Right ventricle myocardium superior (tissue), 1 donor: ENCODE measurements at regions not wholly inside any gene's neighbourhood (a gene's known extent, or its start where the extent isn't known, plus 50 kb on each side); places are given as distances from the start of the nearest gene placed in this dataset.

ENCODE experiments used
- ATAC-seq: fragments of 200-7000 bp; cut with Tn5 transposase; one replicate; pipeline ENCODE4 v1.9.1; 2020; ENCODE audit warnings: mild to moderate bottlenecking; ENCODE audit not compliant: poor library complexity
- DNase-seq: peaks from one replicate; pipeline ENCODE4 v3.0.0-alpha.2; 2020
- intact Hi-C: fragments of 100-400 bp; cut with DNase I; formaldehyde crosslinking; loops from one replicate; pipeline ENCODE4 v1.11.2; 2022
- donor health status: DM: no; HTN: yes; CAD: no; lungs with severe emphysema.

DNA sequence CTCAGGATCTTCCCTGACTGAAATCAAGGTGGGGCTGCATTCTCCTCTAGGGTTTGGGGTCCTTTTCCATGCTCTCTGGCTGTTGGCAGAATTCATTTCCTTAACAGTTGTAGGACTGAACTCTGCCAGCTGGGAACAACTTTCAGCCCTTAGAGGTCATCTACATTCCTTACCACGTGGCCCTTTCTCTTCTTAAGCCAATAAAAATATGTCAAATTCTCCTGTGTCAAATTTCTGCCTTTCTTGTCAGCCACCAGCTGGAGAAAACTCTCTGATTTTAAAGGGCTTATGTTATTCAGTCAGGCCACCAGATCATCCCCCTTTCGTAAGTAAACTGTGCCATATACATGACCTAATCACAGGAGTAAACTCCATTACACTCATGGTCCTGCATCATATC, 95.3 kb upstream of the IL6 start:
- intact Hi-C loops = no loop called here
- no peak for DNase-seq
- no peak for ATAC-seq

DNA sequence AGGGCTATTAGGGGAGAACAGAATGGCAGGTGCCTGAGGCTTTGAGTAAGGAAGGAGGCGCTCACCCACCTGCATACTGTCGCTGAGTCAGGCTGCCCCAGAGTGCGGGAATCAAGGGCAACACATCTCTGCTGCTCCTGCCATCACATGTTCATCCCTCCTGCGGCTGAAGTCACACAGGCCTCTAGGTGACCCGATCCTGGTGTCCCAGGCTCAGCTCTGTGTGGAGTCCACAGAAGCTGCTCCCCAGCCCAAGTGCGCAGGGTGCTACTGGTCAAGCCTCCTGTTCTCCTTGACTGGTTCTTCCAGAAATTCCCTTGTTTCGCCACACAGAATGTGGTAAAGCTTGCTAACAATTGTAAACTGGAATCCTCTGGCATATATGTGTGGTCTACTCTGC, 96.9 kb upstream of the IL6 start:
- DNase-seq = no peak
- intact Hi-C loops = no loop called here
- ATAC-seq = no peak

DNA sequence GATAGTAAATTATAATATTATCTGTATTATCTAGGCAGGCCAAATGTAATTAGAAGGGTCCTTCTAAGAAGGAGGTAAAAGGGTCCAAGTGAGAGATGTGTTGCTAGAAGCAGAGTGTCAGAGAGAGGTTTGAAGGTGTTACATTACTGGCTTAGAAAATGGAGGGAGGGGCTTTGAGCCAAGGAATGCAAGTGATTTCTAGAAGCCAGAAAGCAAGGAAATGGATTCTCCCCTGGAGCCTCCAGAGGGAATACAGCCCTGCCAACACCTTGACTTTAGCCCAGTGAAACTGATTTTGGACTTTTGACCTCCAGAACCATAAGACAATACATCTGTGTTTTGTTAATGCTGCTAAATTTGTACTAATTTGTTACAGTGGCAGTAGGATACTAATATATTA, 97.9 kb upstream of the IL6 start:
- intact Hi-C loops = no loop called here
- ATAC-seq (no peak), DNase-seq (no peak)

DNA sequence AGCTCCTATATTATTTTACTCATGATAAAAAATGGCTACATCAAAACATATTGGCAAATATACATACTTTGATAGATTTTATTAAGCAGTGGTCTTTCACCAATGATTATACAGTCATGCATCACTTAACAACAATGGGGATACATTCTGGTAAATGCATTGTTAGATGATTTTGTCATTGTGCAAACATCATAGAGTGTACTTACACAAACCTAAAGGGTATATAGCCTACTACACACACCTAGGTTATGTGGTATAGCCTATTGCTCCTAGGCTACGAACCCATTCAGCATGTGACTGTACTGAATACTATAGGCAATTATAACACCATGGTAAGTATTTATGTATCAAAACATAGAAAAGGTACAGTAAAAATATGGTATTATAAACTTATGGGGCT, 98.9 kb upstream of the IL6 start:
- ATAC-seq = no peak
- DNase-seq = no peak
- intact Hi-C loops = no loop called here

DNA sequence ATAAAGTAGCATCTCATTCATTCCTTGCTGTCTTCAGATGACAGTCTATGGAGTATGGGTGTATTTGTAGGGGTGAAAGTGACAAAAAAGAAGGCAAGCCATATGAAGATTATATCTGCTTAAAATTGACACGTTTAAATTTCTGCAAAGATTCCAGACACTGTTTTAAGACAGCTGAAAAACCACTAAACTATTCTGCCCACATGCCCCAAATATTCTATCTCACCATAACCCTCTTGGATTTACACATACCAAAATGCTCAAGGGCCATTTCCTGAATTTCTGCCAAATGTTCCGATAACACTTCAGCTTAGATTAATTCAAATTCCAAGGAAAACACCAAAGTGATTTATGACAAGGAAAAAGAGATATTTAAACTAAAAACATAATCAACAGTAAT, 99.9 kb upstream of the IL6 start:
- intact Hi-C loops = no loop called here
- DNase-seq (no peak), ATAC-seq (no peak)

DNA sequence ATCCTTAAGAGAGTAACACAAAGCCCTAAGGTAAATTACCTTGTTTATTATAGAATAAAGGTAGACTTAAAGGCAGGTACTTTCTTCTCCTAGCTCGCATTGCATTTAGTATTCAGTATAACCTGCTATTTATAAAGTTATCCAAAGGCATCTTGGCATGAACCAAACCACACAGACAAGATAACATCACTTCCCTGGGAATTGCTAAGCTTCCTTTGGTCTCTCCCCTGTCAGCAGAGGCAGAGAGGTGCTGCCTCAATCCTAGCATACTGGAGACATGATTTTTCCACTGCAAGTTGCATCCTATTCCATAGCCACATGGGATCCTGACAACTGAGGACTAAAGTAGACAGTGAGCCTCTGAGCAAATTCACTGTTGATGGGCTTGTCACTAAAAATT, 101.7 kb upstream of the IL6 start:
- intact Hi-C loops = no loop called here
- ATAC-seq (no peak), DNase-seq (no peak)

DNA sequence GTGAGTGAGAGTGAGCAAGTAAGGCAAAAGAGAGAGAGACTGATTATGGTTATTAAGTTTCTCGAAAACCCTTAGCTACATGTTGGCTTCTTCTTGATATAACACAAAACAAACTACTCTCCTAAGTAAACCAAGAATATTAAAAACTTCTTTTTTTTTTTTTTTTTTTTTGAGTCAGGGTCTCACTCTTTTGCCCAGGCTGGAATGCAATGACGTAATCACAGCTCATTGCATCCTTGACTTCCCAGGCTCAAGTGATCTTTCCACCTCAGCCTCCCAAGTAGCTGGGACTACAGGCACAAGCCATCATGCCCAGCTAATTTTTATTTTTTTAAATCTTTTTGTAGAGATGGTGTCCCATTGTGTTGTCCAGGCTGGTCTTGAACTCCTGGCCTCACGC, 102.2 kb upstream of the IL6 start:
- intact Hi-C loops = no loop called here
- DNase-seq = no peak
- ATAC-seq = no peak

DNA sequence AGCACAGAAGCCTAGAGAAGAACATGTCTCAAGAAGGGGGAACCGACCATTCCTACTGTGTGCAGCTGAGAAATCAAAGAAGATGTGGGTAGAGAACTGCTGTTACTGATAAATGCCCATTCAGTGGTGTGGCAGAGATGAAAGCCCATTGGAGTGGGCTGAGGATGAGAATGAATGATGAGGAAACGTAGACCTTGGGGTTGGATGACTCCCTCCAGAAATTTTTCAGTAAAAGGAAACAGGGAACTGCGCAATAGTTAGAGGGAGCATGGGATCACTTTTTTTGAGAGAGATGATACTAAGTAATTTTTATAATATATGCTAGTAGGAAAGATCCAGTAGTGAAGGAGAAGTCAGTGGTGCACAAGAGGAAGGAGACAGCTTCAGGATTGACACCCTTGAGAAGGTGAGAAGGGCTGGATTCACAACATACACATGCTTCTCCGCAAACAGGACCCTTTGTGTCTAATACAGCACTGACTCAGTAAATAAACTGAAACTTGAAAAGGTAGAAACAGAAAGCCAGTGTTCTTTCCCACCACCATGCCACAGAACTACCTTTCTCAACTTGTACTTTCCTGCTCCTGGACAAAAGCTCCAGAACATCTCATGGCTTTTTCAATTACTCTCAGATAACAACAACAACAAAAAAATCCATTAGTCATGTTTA, 104.7 kb upstream of the IL6 start:
- no peak for DNase-seq
- intact Hi-C loops = no loop called here
- no peak for ATAC-seq

DNA sequence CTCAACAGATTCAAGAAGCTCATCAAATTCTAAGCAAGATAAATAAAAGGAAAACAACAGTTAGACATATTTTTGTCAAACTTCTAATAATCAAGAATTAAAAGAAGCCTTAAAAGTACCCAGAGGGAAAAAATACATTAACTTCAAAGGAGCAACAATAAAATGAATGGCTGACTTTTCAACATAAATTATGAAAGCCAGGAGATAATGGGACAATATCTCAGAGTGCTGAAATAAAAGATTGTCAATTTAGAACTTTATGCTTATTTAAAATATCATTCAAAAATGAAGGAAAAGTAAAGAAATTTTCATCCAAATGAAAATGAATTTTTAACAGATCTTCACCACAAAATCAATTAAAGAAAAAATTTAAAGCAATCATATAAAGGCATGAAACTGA, 108.5 kb upstream of the IL6 start:
- DNase-seq (no peak), ATAC-seq (no peak)
- intact Hi-C loops = no loop called here

DNA sequence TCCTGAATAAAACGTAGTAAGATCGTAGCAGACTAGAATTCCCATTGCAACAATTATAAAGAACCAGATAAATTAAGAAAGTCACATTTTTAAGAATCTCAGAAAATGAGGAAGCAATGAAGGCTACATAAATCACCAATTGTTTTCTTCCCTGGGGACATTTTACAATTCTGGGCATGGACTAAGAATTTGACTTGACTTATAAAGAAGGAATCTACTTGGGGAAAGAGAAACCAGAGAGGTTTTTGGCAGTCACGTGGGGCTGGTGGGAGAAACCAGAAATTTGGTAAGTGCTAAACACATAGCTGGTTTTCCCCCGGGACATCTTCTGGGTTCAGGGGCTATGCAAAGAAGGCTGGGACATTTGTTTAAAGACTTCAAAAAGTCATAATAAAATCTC, 109.8 kb upstream of the IL6 start:
- intact Hi-C loops = no loop called here
- DNase-seq (no peak), ATAC-seq (no peak)

DNA sequence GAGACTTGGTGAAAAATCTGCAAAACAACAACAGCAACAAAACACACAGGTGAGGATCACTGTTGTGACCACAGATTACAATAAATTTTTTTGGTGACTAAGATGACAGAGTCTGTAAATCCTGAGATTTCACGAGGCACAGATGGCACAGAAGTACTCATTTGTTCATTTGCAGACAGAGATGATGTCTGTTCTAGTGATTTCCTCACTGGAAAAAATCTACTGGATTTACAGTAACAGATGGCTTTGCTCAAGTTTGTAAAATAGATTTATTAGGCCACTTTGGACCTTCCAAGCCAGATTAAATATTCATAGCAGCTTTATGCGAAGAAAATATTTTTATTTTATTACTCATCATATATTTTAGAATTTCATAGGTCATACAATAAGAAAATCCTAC, 113.5 kb upstream of the IL6 start:
- intact Hi-C loops = no loop called here
- DNase-seq (no peak), ATAC-seq (no peak)

DNA sequence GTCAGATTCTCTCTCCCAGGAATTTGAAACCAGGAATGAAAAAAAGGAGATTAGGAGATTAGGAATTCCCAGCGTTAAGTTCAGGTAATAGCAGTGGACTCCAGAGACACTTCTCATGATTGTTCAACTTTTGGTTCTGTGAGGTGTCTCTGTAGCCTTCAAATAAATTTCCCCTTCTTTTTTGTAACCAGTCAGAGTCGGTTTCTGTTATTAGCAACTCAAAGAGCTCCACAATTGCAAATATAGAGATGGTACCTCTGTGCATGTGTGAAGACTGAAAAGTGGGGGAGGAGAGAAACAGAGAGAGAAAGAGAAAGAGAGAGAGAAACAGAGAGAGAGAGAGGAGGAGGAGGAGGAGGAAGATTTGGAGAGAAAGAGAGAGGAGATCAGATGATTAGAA, 112.8 kb upstream of the STEAP1B start:
- no peak for DNase-seq
- no peak for ATAC-seq
- intact Hi-C loops = no loop called here

DNA sequence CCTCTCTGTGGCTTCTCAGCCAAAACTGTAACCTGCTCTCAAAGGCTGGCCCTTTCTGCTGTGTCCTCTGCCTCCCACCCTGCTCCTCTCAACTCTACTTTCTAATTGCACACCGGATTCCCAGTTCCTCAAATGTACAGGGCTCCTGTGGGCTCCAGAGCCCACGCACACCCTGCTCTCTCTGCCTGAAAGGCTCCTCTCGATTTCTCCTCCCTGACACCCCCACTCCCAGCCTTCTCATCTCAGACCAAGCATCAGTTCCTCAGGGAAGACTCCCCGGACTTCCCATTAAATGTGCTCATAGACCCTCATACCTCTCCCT, 111.7 kb upstream of the STEAP1B start:
- ATAC-seq = no peak
- DNase-seq = no peak

DNA sequence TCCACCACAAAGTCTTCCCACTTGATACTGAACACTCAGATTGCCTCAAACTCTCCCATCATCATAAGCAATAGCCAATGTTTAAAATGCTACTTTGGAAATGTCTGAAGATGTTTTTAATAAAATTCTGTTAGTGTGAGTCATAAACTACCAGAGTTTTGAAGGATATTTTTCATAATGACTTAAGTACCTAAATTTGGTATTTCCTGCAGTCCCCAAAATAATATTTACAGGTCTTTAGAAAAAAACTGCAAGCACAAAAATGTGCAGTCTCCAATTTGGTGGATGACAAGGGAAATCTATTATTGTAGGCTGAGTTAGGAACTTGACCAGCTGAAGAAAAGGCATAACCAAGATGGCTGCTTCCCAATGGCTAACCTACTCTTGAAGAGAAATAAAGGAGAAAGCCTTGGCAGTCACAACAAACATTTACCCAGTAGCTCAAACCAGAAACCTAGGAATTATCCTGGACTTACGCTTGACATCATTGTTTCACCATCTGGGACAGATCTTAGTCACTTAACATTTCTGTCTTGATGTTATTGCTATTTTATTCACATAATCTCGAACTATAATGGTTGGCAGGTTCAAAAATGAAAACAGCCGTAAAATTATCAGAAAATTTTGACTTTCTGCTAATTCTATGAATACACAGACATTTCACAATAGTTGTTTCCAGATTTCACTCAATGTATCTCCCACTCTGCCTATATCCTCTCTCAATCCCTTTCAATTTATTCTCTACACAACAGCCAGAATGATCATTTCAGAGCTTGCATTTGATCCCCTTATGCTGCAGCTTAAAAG, 111.2 kb upstream of the STEAP1B start:
- intact Hi-C loops = no loop called here
- ATAC-seq (no peak), DNase-seq (no peak)

More for the DNA sequence above, 111.7 kb upstream of the STEAP1B start:
- intact Hi-C loops = no loop called here

DNA sequence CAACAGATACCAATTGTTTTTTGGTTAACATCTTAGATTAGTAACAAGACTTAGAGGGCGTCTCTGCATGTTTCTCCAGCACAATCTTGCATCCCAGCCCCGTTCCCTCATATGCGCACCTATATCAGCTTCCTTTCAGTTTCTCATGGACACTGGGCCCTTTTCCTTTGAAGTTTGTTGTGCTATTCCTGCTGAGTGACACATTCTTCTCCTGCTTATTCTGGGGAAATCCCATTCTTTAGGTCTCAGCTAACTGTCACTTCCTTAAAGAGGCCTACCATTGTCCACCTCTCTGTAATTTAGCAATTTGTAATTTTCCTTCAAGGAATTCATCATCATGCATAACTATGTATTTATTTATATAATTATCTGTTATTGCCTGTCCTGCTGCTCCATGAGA, 110.3 kb upstream of the STEAP1B start:
- no peak for DNase-seq
- ATAC-seq = no peak
- intact Hi-C loops = no loop called here

DNA sequence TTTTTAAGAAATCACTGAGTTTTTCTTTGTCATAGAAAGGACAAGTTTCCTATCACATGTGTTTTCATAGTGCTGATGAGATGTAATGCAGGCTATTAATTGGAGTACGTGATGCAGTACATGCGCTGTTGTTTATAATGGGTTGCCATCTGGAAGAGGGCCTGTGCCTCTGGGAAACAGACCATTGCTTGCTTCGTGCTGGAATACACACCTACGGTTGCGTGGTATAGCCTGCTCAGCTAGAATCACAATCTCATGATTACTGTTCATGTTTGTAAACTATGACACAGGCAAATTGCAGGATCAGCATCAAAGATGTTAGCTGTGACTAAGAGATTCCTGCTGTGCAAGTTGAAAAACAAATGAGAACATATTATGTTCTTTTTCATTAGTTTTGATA, 107.2 kb upstream of the STEAP1B start:
- intact Hi-C loops = no loop called here
- ATAC-seq (no peak), DNase-seq (no peak)

DNA sequence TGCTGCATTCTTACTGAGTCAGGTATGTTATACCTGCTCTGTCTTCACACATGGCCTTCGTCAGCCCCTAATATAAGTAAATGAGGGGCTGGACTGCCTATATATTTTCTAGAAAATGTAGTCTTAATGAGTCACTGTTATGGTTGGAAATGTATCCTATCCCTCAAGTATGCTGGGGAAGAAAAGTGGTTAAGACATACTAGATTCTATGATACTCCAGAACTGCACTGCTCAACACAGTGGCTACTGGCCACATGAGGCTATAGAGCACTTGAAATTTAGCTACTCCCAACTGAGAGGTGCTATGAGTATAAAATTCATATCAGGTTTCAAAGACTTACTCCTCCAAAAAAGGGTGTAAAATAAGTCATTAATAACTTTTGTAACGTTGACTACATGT, 104.3 kb upstream of the STEAP1B start:
- ATAC-seq (no peak), DNase-seq (no peak)
- intact Hi-C loops = no loop called here

DNA sequence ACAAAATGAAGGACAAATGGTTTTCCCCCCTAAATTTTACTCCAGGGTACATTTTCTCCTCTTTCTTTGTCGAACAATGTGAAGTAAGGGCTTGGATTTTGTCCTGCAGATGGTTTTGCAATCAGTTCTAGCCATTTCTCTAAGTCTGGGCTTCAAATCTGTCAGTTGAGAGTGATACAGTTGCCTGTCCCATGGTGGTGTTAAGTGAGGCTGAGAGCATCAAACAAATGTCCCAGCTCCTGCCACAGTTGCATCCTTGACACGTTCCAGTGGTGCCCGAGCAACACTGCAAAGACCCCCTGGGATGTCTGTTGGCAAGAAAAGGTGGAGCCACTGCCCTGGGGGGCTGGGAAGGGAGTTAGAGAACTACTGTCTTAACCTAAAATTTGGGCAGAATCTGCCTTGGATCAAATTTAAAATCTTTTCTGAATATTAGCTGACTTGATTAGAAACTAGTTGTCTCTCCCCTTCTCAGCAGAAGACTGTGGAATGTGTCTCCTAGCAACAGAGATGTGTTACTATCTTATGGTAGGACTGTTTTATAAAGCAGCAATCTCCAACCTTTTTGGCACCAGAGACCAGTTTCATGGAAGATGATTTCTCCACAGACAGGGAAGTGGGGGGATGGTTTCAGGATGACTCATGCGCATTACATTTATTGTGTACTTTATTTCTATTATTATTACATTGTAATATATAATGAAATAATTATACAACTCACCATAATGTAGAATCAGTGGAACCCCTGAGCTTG, 102.0 kb upstream of the STEAP1B start:
- no peak for ATAC-seq
- intact Hi-C loops = no loop called here
- DNase-seq = no peak

DNA sequence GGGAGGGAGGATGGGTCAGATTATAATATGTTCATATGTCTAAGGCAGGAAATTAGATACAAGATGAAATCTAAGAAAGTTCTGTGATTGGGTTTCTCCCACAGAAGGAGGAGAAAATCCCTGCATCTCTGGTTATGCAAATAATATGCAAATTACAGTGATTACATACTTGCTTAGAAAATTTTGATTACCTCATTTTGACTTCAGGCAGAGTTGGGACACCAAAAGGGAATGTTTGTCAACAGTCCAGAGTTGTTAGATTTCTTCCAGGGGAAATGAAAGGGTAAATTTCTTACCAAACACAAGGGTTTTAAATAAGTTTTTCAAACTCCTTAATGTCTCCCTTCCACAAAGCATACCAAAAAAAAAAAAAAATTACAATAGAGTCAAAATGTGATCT, 101.4 kb upstream of the STEAP1B start:
- intact Hi-C loops = no loop called here
- DNase-seq = no peak
- ATAC-seq = no peak

DNA sequence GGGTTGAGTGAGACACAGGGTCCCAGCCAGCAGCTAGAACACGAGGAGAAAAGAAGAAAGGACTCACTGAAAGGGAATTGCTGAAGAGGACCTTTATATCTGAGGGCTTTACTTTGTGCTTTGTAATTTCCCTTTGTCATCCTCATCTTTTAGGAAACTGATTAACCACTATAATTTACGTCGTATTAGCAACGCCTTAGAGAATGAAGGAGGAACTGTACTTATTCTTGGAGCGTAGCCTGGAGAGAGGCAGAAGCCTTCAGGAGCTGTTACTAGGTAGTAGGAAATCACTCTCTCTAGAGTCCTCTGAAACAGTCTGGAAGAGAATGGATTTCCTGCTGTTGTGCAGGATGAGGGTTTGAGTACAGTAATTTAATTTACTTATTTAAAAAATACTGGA, 101.0 kb upstream of the STEAP1B start:
- DNase-seq (no peak), ATAC-seq (no peak)
- intact Hi-C loops = no loop called here
